K562 (cell line): ENCODE measurements at regions not wholly inside any gene's neighbourhood (a gene's known extent, or its start where the extent isn't known, plus 50 kb on each side); places are given as distances from the start of the nearest gene placed in this dataset.

Source experiments
- ATAC-seq: fragments of 200-7000 bp; cut with Tn5 transposase; 3 replicates; pipeline ENCODE4 v1.9.1; 2020; ENCODE audit warnings: moderate library complexity
- BruUV-seq: library from RNA; stranded (reverse); fragments of 400-500 nt; replicated peaks from 2 replicates; lab custom pipeline; 2021; lab: Mats Ljungman, UMichigan
- CTCF ChIA-PET: fragments of 300-600 bp; formaldehyde crosslinking; extraction: SDS; loops from one replicate; lab custom pipeline; 2021; ENCODE audit warnings: low intra/inter-chr PET ratio; lab: Yijun Ruan, JAX
- POLR2A ChIA-PET: fragments of 300-600, 350-650 bp; sonication (Branson Sonifier 250); formaldehyde crosslinking; extraction: SDS; loops from one replicate; lab custom pipeline; 2021; ENCODE audit warnings: antibody characterized with exemption, inconsistent platforms; lab: Yijun Ruan, JAX
- DNase-seq, 4 experiments: peaks; one replicate each; pipeline versions ENCODE4 v3.0.0 to v3.0.0-alpha.2; 2011 to 2018; ENCODE audit warnings: low spot score in 3 of 4, mixed read lengths in 3 of 4; ENCODE audit errors: extremely low read depth in 1 of 4
- FAIRE-seq: peaks from 2 replicates; lab custom pipeline; 2011; peaks lifted over from hg19 to GRCh38; lab: Jason Lieb, UNC
- H2AFZ ChIP-seq: 2 replicates; pipeline ENCODE4 v1.6.0; 2011; ENCODE audit warnings: low read depth, low read length, control low read depth, inconsistent platforms
- H3K27ac ChIP-seq: fragments of 200-600 bp; 3 replicates; pipeline ENCODE4 v1.8.0; 2011; ENCODE audit warnings: low read depth, mild to moderate bottlenecking, control low read depth, inconsistent platforms, low read length, moderate library complexity, mixed read lengths; ENCODE audit errors: extremely low read depth
- H3K27me3 ChIP-seq, 2 experiments: fragments of 300-600 bp in 1 of 2; 2 replicates in 1 of 2; 3 replicates in 1 of 2; pipeline versions ENCODE4 v1.6.0 to v1.8.0; 2011; ENCODE audit warnings: inconsistent platforms in 2 of 2, low read length in 2 of 2, mild to moderate bottlenecking in 1 of 2, mixed read lengths in 1 of 2, moderate library complexity in 1 of 2; ENCODE audit not compliant: control insufficient read depth in 2 of 2, insufficient read depth in 2 of 2
- H3K36me3 ChIP-seq: fragments of 300-600 bp; 3 replicates; pipeline ENCODE4 v1.8.0; 2011; ENCODE audit warnings: mild to moderate bottlenecking, low read length, inconsistent platforms; ENCODE audit not compliant: control insufficient read depth, insufficient read depth
- H3K4me1 ChIP-seq, 2 experiments: fragments of 200-600 bp in 1 of 2; replicated peaks in 1 of 2; 2 replicates in 1 of 2; 3 replicates in 1 of 2; pipeline versions ENCODE4 v1.5.1 to v1.8.0; 2011; ENCODE audit warnings: inconsistent platforms in 2 of 2, low read length in 2 of 2, mild to moderate bottlenecking in 1 of 2, mixed read lengths in 1 of 2, moderate library complexity in 1 of 2; ENCODE audit not compliant: control insufficient read depth in 2 of 2, insufficient read depth in 2 of 2
- H3K4me2 ChIP-seq: 2 replicates; pipeline ENCODE4 v1.6.1; 2011; ENCODE audit warnings: low read length, control low read depth, inconsistent platforms, mixed read lengths; ENCODE audit not compliant: insufficient read depth
- H3K4me3 ChIP-seq: fragments of 200-600 bp; sonication (generic), shearing (Covaris generic); 2 replicates; pipeline ENCODE4 v1.5.1; 2016; ENCODE audit warnings: control low read depth, inconsistent platforms
- H3K79me2 ChIP-seq: fragments of 200-600 bp; 3 replicates; pipeline ENCODE4 v1.8.0; 2011; ENCODE audit warnings: low read length, inconsistent platforms; ENCODE audit not compliant: control insufficient read depth, insufficient read depth
- H3K9ac ChIP-seq, 2 experiments: 2 replicates each; pipeline versions ENCODE4 v1.6.0 to v1.6.1; 2011; ENCODE audit warnings: low read depth in 2 of 2, low read length in 2 of 2, control low read depth in 1 of 2, inconsistent platforms in 1 of 2, mild to moderate bottlenecking in 1 of 2, mixed read lengths in 1 of 2; ENCODE audit not compliant: insufficient read depth in 1 of 2
- H3K9me1 ChIP-seq: one replicate; pipeline ENCODE4 v1.6.0; 2011; ENCODE audit warnings: inconsistent platforms, mild to moderate bottlenecking, low read length, moderate library complexity; ENCODE audit not compliant: control insufficient read depth, insufficient read depth
- H3K9me3 ChIP-seq: replicated peaks from 2 replicates; pipeline ENCODE4 v1.5.1; 2011; ENCODE audit warnings: low read depth, low read length, inconsistent platforms; ENCODE audit not compliant: control insufficient read depth, insufficient read depth
- H4K20me1 ChIP-seq: replicated peaks from 2 replicates; pipeline ENCODE4 v1.6.1; 2011; ENCODE audit warnings: low read length, inconsistent platforms, mixed read lengths; ENCODE audit not compliant: control insufficient read depth, insufficient read depth
- ATF7 ChIP-seq: fragments of 450-650 bp; IDR thresholded peaks from 2 replicates; pipeline ENCODE4 v1.7.1; 2014; ENCODE audit warnings: mild to moderate bottlenecking, moderate library complexity
- CREB1 ChIP-seq, 2 experiments: sonication (generic) in 1 of 2; formaldehyde crosslinking in 1 of 2; IDR thresholded peaks; 2 replicates each; pipeline versions ENCODE4 v1.6.1 to v1.8.0; 2012 to 2022; ENCODE audit warnings: inconsistent platforms in 1 of 2, mild to moderate bottlenecking in 1 of 2, missing genetic modification reagents in 1 of 2, moderate library complexity in 1 of 2
- ELF2 ChIP-seq: fragments of 250-450 bp; sonication (Bioruptor Pico); IDR thresholded peaks from 2 replicates; pipeline ENCODE4 v1.5.0; 2021; ENCODE audit warnings: mild to moderate bottlenecking
- HDAC1 ChIP-seq, 2 experiments: fragments of 450-650 bp; IDR thresholded peaks; 2 replicates each; pipeline ENCODE4 v1.6.1; 2016 to 2017; ENCODE audit warnings: inconsistent platforms in 1 of 2, mild to moderate bottlenecking in 1 of 2, moderate library complexity in 1 of 2
- MYNN ChIP-seq, 2 experiments: sonication (generic); formaldehyde crosslinking in 1 of 2; IDR thresholded peaks; 2 replicates each; pipeline versions ENCODE4 v1.5.0 to v1.6.1; 2016 to 2020; ENCODE audit warnings: antibody characterized with exemption in 1 of 2, missing genetic modification reagents in 1 of 2
- STAG1 ChIP-seq: sonication (generic); formaldehyde crosslinking; IDR thresholded peaks from 2 replicates; pipeline ENCODE4 v1.5.0; 2020; ENCODE audit warnings: missing genetic modification reagents, borderline replicate concordance
- TCF7 ChIP-seq: sonication (generic); IDR thresholded peaks from 2 replicates; pipeline ENCODE4 v1.6.1; 2016; ENCODE audit warnings: antibody characterized with exemption, borderline replicate concordance
- TGIF2 ChIP-seq: sonication (generic); formaldehyde crosslinking; IDR thresholded peaks from 2 replicates; pipeline ENCODE4 v1.8.1; 2022; ENCODE audit warnings: mild to moderate bottlenecking, missing genetic modification reagents, moderate library complexity
- ZNF586 ChIP-seq: fragments of 450-650 bp; formaldehyde crosslinking; conservative IDR thresholded peaks from 2 replicates; pipeline ENCODE4 v1.4.0; 2020; ENCODE audit warnings: mild to moderate bottlenecking, moderate library complexity
- WGBS: fragments of 100-300 bp; shearing (Covaris generic); methylation state at CpG from one replicate; pipeline ENCODE4 v1.1.6; 2016; ENCODE audit warnings: low coverage, mixed read lengths; ENCODE audit not compliant: insufficient coverage; ENCODE audit errors: missing lambda C conversion rate; 5-methylcytosine and 5-hydroxymethylcytosine counted together
- in situ Hi-C: fragments of 300-500 bp; cut with MboI; formaldehyde crosslinking; loops from 4 replicates; pipeline ENCODE4 v1.15.0; 2018; ENCODE audit warnings: inconsistent platforms, mixed read lengths
- intact Hi-C: fragments of 100-400 bp; cut with micrococcal nuclease; formaldehyde crosslinking; loops from 2 replicates; pipeline ENCODE4 v1.14.2; 2022
- TF ChIP-seq, protein P1 (sequence below): sonication (generic); formaldehyde crosslinking; IDR thresholded peaks from 2 replicates; pipeline ENCODE4 v1.8.0; 2023; ENCODE audit warnings: mild to moderate bottlenecking, missing genetic modification reagents
- TF ChIP-seq, protein P2 (sequence below): sonication (generic); formaldehyde crosslinking; IDR thresholded peaks from 2 replicates; pipeline ENCODE4 v1.8.1; 2022; ENCODE audit warnings: missing genetic modification reagents

DNA sequence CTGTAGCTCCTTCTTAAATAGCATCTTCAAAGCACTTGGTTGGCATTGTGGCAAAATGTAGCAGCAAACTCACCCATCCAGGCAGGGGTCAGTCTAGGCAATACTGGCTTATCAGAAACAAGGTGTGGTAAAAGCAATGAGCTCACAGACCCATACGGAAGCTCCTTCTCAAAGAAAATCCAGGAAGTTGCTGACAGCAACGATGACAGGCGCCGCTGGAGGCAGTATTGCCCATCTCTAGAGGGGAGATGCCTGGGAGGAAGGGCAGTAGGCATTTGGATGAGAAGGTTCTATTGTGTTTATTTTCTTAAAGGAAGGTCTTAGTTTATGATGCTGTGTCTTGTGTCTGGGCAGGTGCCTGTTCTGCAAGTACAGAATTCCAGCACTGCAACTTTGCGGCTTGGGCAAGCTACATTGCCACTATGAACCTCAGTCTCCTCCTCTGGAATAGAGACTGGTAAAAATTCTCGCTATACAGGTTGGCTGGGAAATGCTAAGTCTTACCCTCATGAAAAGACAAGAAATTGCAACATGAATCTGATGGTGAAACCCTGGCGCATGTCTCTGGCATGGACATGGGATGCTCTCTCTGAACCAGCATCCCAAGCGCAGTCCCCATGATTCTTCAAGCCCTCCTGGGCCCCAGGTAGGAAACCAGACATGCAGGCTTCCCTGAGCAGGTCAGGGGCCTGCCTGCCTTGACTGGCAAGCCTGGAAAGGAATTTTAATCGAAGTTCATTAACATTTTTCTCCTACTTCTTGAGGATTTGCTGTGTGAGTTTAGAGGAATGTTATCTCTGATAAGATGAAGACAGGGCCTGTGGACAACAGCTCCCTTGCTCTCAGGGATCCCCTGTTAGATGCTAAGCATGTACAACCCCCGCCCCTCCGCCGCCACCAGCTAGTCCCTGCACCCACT is 156.0 kb downstream of the TFCP2L1 start (continued):
- no peak for TF ChIP-seq CREB1 (IDR thresholded peaks at IDR 0.05)
- peak; percentile 41; the same call in 1 of the 2 replicates for TF ChIP-seq CREB1 (CRISPR knock-in tag; IDR thresholded peaks at IDR 0.05)
- no peak for TF ChIP-seq MYNN (IDR thresholded peaks at IDR 0.05)
- TF ChIP-seq MYNN (CRISPR knock-in tag; IDR thresholded peaks at IDR 0.05): no peak
- TF ChIP-seq ELF2 (CRISPR knock-in tag): peak; percentile 29; the same call in 1 of the 2 replicates
- TF ChIP-seq TGIF2 (CRISPR knock-in tag): no peak

DNA sequence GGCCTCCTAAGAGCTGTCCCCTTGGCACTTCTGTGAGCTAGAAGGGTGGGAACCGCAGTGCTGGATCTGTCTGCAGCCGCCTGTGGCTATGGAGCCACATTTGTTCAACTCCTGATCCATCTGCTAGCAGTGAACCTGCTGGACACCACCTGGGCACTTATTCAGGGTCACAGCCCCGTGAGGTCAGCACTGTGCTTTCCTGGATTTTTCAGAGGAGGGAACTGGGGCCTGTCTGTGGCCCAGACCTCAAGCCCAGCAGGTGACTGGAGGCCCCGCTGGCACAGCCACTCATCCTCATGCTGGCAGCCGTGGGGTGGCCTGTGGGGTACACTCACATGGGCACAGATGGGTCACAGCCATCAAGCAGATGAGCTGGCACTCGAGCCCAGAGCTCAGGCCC is 155.3 kb downstream of the TFCP2L1 start:
- intact Hi-C loops (loop anchor here (2.0 kb wide), 1 partner anchor 193 kb away; no protein-coding TSS in a partner anchor), in situ Hi-C loops (no loop called here)
- no peak overlapping the region for H3K27ac ChIP-seq
- H3K4me1 ChIP-seq: peaks cover 4% of the 10 kb centered on the region in 2 experiments; a peak in 3 of 5 replicates
- no TSS peak for BruUV-seq
- FAIRE-seq: no peak
- no peak overlapping the region for H2AFZ ChIP-seq
- no peak overlapping the region for H3K9ac ChIP-seq
- no peak for DNase-seq
- no peak overlapping the region for H3K4me2 ChIP-seq
- H3K36me3 ChIP-seq: no peaks in the 10 kb centered on the region
- H3K9me3 ChIP-seq: no peaks in the 10 kb centered on the region
- H4K20me1 ChIP-seq: no peaks in the 10 kb centered on the region; the same call in 1 of the 2 replicates
- H3K79me2 ChIP-seq: no peaks in the 10 kb centered on the region
- POLR2A ChIA-PET: no interaction called here
- H3K4me3 ChIP-seq: no peak overlapping the region
- ATAC-seq: no peak
- H3K27me3 ChIP-seq: peaks cover 0 to 24% of the 10 kb centered on the region in 2 experiments; a peak in 4 of 5 replicates
- H3K9me1 ChIP-seq: no peaks in the 10 kb centered on the region
- WGBS: 6% methylated on average over 6 of the region's 6 CpGs
- CTCF ChIA-PET: no interaction called here
- TF ChIP-seq ZNF586 (CRISPR knock-in tag) (no peak), HDAC1 (IDR thresholded peaks at IDR 0.05) (no peak), STAG1 (CRISPR knock-in tag) (no peak), TCF7 (no peak), ATF7 (no peak)
- TF ChIP-seq, protein P1, sequence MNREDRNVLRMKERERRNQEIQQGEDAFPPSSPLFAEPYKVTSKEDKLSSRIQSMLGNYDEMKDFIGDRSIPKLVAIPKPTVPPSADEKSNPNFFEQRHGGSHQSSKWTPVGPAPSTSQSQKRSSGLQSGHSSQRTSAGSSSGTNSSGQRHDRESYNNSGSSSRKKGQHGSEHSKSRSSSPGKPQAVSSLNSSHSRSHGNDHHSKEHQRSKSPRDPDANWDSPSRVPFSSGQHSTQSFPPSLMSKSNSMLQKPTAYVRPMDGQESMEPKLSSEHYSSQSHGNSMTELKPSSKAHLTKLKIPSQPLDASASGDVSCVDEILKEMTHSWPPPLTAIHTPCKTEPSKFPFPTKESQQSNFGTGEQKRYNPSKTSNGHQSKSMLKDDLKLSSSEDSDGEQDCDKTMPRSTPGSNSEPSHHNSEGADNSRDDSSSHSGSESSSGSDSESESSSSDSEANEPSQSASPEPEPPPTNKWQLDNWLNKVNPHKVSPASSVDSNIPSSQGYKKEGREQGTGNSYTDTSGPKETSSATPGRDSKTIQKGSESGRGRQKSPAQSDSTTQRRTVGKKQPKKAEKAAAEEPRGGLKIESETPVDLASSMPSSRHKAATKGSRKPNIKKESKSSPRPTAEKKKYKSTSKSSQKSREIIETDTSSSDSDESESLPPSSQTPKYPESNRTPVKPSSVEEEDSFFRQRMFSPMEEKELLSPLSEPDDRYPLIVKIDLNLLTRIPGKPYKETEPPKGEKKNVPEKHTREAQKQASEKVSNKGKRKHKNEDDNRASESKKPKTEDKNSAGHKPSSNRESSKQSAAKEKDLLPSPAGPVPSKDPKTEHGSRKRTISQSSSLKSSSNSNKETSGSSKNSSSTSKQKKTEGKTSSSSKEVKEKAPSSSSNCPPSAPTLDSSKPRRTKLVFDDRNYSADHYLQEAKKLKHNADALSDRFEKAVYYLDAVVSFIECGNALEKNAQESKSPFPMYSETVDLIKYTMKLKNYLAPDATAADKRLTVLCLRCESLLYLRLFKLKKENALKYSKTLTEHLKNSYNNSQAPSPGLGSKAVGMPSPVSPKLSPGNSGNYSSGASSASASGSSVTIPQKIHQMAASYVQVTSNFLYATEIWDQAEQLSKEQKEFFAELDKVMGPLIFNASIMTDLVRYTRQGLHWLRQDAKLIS: no peak
- TF ChIP-seq, protein P2, sequence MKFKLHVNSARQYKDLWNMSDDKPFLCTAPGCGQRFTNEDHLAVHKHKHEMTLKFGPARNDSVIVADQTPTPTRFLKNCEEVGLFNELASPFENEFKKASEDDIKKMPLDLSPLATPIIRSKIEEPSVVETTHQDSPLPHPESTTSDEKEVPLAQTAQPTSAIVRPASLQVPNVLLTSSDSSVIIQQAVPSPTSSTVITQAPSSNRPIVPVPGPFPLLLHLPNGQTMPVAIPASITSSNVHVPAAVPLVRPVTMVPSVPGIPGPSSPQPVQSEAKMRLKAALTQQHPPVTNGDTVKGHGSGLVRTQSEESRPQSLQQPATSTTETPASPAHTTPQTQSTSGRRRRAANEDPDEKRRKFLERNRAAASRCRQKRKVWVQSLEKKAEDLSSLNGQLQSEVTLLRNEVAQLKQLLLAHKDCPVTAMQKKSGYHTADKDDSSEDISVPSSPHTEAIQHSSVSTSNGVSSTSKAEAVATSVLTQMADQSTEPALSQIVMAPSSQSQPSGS (CRISPR knock-in tag): no peak
